ENCODE measurements at regions not wholly inside any gene's neighbourhood (a gene's known extent, or its start where the extent isn't known, plus 50 kb on each side); places are given as distances from the start of the nearest gene placed in this dataset.

- no peak for TF ChIP-seq CTCF (conservative IDR thresholded peaks at IDR 0.05 in 1 of 2, IDR thresholded peaks at IDR 0.05 in 1 of 2; ENCODE audit: extremely low read depth in 1 of 2, insufficient read depth in 1 of 2, low read depth in 1 of 2, low read length in 2 of 2)
- TF ChIP-seq EZH2 (IDR thresholded peaks at IDR 0.05; ENCODE audit: borderline replicate concordance, low read length), result no peak
These were observed 142.8 kb downstream of the VEGFA start for GRCh38 chr6:43912598-43913371.
